Calu3 (cell line): ENCODE measurements at regions not wholly inside any gene's neighbourhood (a gene's known extent, or its start where the extent isn't known, plus 50 kb on each side); places are given as distances from the start of the nearest gene placed in this dataset.

Experiments
- BruUV-seq: library from RNA; stranded (reverse); fragments of 400-500 nt; replicated peaks from 2 replicates; lab custom pipeline; 2021; lab: Mats Ljungman, UMichigan
- CTCF ChIA-PET: fragments of 300-600 bp; sonication (Branson Sonifier 250); formaldehyde crosslinking; loops from one replicate; lab custom pipeline; 2022; ENCODE audit warnings: antibody characterized with exemption; lab: Charles Lee
- DNase-seq: peaks from one replicate; pipeline ENCODE4 v3.0.0; 2022
- H3K27ac Mint-ChIP-seq: one replicate; pipeline ENCODE4 v1.8.0; 2022; ENCODE audit warnings: mixed read lengths; ENCODE audit not compliant: unreplicated experiment
- H3K27me3 Mint-ChIP-seq: one replicate; pipeline ENCODE4 v1.8.0; 2022; ENCODE audit warnings: mixed read lengths; ENCODE audit not compliant: unreplicated experiment
- H3K36me3 Mint-ChIP-seq: one replicate; pipeline ENCODE4 v1.8.0; 2022; ENCODE audit warnings: mild to moderate bottlenecking, moderate library complexity, mixed read lengths; ENCODE audit not compliant: insufficient read depth, unreplicated experiment
- H3K4me1 Mint-ChIP-seq: one replicate; pipeline ENCODE4 v1.8.0; 2022; ENCODE audit warnings: mild to moderate bottlenecking, low read depth, mixed read lengths; ENCODE audit not compliant: unreplicated experiment
- H3K4me3 Mint-ChIP-seq: one replicate; pipeline ENCODE4 v1.8.0; 2022; ENCODE audit warnings: mild to moderate bottlenecking, low read depth, moderate library complexity, mixed read lengths; ENCODE audit not compliant: unreplicated experiment
- H3K9me3 Mint-ChIP-seq: one replicate; pipeline ENCODE4 v1.8.0; 2022; ENCODE audit warnings: low read depth, mixed read lengths; ENCODE audit not compliant: unreplicated experiment
- CTCF ChIP-seq: fragments of 200-600 bp; IDR thresholded peaks from one replicate; pipeline ENCODE4 v1.8.0; 2022; ENCODE audit warnings: antibody characterized with exemption; ENCODE audit not compliant: unreplicated experiment
- intact Hi-C: fragments of 100-400 bp; cut with micrococcal nuclease; formaldehyde crosslinking; loops from one replicate; pipeline ENCODE4 v1.10.0; 2022; ENCODE audit not compliant: unreplicated experiment

- no peak for TF ChIP-seq CTCF
- Mint-ChIP-seq H3K9me3 (no peaks in the 10 kb centered on the region), H3K4me1 (peaks cover 48% of the 10 kb centered on the region), H3K36me3 (no peaks in the 10 kb centered on the region), H3K4me3 (peak overlapping the region; percentile 20), H3K27me3 (no peaks in the 10 kb centered on the region), H3K27ac (peak overlapping the region; percentile 46)
- no TSS peak for BruUV-seq
- CTCF ChIA-PET = no interaction called here
- intact Hi-C loops = no loop called here
- no peak for DNase-seq
Measured at GRCh38 chrX:44428989-44429627, 85.6 kb upstream of the EFHC2 start.

GRCh38 chrX:44422631-44423030 is 79.2 kb upstream of the EFHC2 start:
- Mint-ChIP-seq H3K4me1 (peaks cover 13% of the 10 kb centered on the region), H3K4me3 (no peak overlapping the region), H3K9me3 (no peaks in the 10 kb centered on the region), H3K27ac (no peak overlapping the region), H3K36me3 (no peaks in the 10 kb centered on the region), H3K27me3 (no peaks in the 10 kb centered on the region)
- BruUV-seq = no TSS peak
- DNase-seq = no peak
- TF ChIP-seq CTCF = no peak
- intact Hi-C loops = no loop called here
- CTCF ChIA-PET = no interaction called here

GRCh38 chrX:44415639-44416386 is 72.3 kb upstream of the EFHC2 start:
- no peaks in the 10 kb centered on the region for H3K27me3 Mint-ChIP-seq
- TF ChIP-seq CTCF = no peak
- CTCF ChIA-PET = interaction anchor here (0.6 kb wide), 1 partner anchor 110 kb away, joined by 8 read pairs; no protein-coding TSS in a partner anchor
- intact Hi-C loops = no loop called here
- no peak overlapping the region for H3K27ac Mint-ChIP-seq
- no peak for DNase-seq
- no peaks in the 10 kb centered on the region for H3K4me1 Mint-ChIP-seq
- BruUV-seq = no TSS peak
- H3K4me3 Mint-ChIP-seq = no peak overlapping the region
- no peaks in the 10 kb centered on the region for H3K9me3 Mint-ChIP-seq
- H3K36me3 Mint-ChIP-seq = no peaks in the 10 kb centered on the region

GRCh38 chrX:44401151-44401550 is 57.7 kb upstream of the EFHC2 start:
- no peaks in the 10 kb centered on the region for H3K36me3 Mint-ChIP-seq
- BruUV-seq = no TSS peak
- H3K9me3 Mint-ChIP-seq = no peaks in the 10 kb centered on the region
- no peaks in the 10 kb centered on the region for H3K27me3 Mint-ChIP-seq
- intact Hi-C loops = no loop called here
- CTCF ChIA-PET = no interaction called here
- H3K27ac Mint-ChIP-seq = no peak overlapping the region
- peaks cover 7% of the 10 kb centered on the region for H3K4me1 Mint-ChIP-seq
- DNase-seq = no peak
- no peak overlapping the region for H3K4me3 Mint-ChIP-seq
- TF ChIP-seq CTCF = no peak
